NCI-H2081 (cell line): ENCODE measurements at regions not wholly inside any gene's neighbourhood (a gene's known extent, or its start where the extent isn't known, plus 50 kb on each side); places are given as distances from the start of the nearest gene placed in this dataset.
A peak's percentile ranks its signal among the peaks of the same experiment; 100 is the strongest.

Experiments used
- DNase-seq, 2 experiments: peaks; one replicate each; lab custom pipeline; 2025; lab: John Stamatoyannopoulos, UW

- no peak for DNase-seq
Observed at GRCh38 chr3:151992326-151993041, 119.0 kb downstream of the SUCNR1 start.

GRCh38 chr3:151995091-151995490 lies 121.6 kb downstream of the SUCNR1 start:
- DNase-seq: no peak

GRCh38 chr3:151998744-151999143 lies 125.3 kb downstream of the SUCNR1 start:
- DNase-seq: no peak

- no peak for DNase-seq
Observed at GRCh38 chr3:151999936-152000335, 126.5 kb downstream of the SUCNR1 start.

- DNase-seq: peak in 1 of 2 experiments; percentile 38
Observed at GRCh38 chr3:152011812-152012735, 138.6 kb downstream of the SUCNR1 start.

GRCh38 chr3:152019508-152019907 lies 146.1 kb downstream of the SUCNR1 start:
- no peak for DNase-seq

GRCh38 chr3:152021951-152022461 lies 148.6 kb downstream of the SUCNR1 start:
- DNase-seq: no peak

- no peak for DNase-seq
Observed at GRCh38 chr3:152026033-152026556, 152.7 kb downstream of the SUCNR1 start.

- DNase-seq: no peak
Observed at GRCh38 chr3:152030320-152030719, 156.9 kb downstream of the SUCNR1 start.

- no peak for DNase-seq
Observed at GRCh38 chr3:152031321-152031720, 157.9 kb downstream of the SUCNR1 start.

GRCh38 chr3:152037297-152037696 lies 163.9 kb downstream of the SUCNR1 start:
- no peak for DNase-seq

- DNase-seq: no peak
Observed at GRCh38 chr3:152037953-152038352, 164.5 kb downstream of the SUCNR1 start.

GRCh38 chr3:152038490-152038889 lies 165.0 kb downstream of the SUCNR1 start:
- DNase-seq: no peak

GRCh38 chr3:152039887-152040286 lies 166.4 kb downstream of the SUCNR1 start:
- no peak for DNase-seq

- no peak for DNase-seq
Observed at GRCh38 chr3:152040319-152040718, 166.9 kb downstream of the SUCNR1 start.

GRCh38 chr3:152043620-152044019 lies 170.2 kb downstream of the SUCNR1 start:
- no peak for DNase-seq

GRCh38 chr3:152046280-152046679 lies 172.8 kb downstream of the SUCNR1 start:
- DNase-seq: no peak

- no peak for DNase-seq
Observed at GRCh38 chr3:152047465-152047864, 174.0 kb downstream of the SUCNR1 start.

- DNase-seq: no peak
Observed at GRCh38 chr3:152048831-152049230, 175.4 kb downstream of the SUCNR1 start.

- DNase-seq: no peak
Observed at GRCh38 chr3:152050903-152051302, 177.5 kb downstream of the SUCNR1 start.

- peak; percentile 50 to 80 for DNase-seq
Observed at GRCh38 chr3:152051501-152052404, 178.3 kb downstream of the SUCNR1 start.

- no peak for DNase-seq
Observed at GRCh38 chr3:152053866-152054265, 180.4 kb downstream of the SUCNR1 start.
